Mesothelial cell of epicardium (in vitro differentiated cells): ENCODE measurements at regions not wholly inside any gene's neighbourhood (a gene's known extent, or its start where the extent isn't known, plus 50 kb on each side); places are given as distances from the start of the nearest gene placed in this dataset.

ENCODE experiments used
- DNase-seq, 2 experiments: peaks; one replicate each; pipeline ENCODE4 v3.0.0; 2021; ENCODE audit warnings: low spot score in 2 of 2; ENCODE audit not compliant: unreplicated experiment in 2 of 2
- H3K27ac Mint-ChIP-seq: 2 replicates; pipeline ENCODE4 v1.8.0; 2021; ENCODE audit warnings: mixed read lengths
- H3K27me3 Mint-ChIP-seq: 2 replicates; pipeline ENCODE4 v1.8.0; 2021; ENCODE audit warnings: low read depth, mixed read lengths
- H3K36me3 Mint-ChIP-seq: 2 replicates; pipeline ENCODE4 v1.8.0; 2021; ENCODE audit warnings: mixed read lengths
- H3K4me1 Mint-ChIP-seq: 2 replicates; pipeline ENCODE4 v1.8.0; 2021; ENCODE audit warnings: mixed read lengths
- H3K4me3 Mint-ChIP-seq: 2 replicates; pipeline ENCODE4 v1.8.0; 2021; ENCODE audit warnings: mild to moderate bottlenecking, moderate library complexity, mixed read lengths
- H3K9me3 Mint-ChIP-seq: 2 replicates; pipeline ENCODE4 v1.8.0; 2021; ENCODE audit warnings: mixed read lengths
- TF ChIP-seq, protein P1 (sequence below): fragments of 200-600 bp; sonication (generic); IDR thresholded peaks from one replicate; pipeline ENCODE4 v1.5.0; 2021; ENCODE audit warnings: antibody characterized with exemption; ENCODE audit not compliant: unreplicated experiment

DNA sequence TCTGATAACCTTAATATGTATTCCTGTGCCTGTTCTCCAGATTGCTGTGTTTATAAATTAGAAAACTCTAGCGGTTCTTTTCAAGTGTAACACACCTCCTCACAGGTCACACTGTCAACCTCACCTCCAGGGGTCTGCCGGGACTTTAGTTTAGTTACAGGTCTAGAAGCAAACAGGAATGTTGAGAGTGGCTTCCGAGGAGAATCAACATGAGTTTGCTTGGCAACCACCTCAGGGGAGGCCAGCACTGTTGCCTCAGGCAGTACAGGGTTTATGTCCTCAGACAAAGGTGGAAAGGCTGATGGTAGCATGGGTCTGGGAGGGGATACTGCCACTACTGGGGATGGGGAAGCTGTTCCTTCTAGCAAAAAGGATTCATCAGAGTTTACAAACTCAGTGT lies 438.0 kb downstream of the DTHD1 start:
- DNase-seq: no peak
- Mint-ChIP-seq H3K4me3 (no peak overlapping the region), H3K4me1 (no peaks in the 10 kb centered on the region), H3K27me3 (no peaks in the 10 kb centered on the region), H3K36me3 (no peaks in the 10 kb centered on the region), H3K9me3 (peaks cover 4% of the 10 kb centered on the region), H3K27ac (no peak overlapping the region)
- TF ChIP-seq, protein P1, sequence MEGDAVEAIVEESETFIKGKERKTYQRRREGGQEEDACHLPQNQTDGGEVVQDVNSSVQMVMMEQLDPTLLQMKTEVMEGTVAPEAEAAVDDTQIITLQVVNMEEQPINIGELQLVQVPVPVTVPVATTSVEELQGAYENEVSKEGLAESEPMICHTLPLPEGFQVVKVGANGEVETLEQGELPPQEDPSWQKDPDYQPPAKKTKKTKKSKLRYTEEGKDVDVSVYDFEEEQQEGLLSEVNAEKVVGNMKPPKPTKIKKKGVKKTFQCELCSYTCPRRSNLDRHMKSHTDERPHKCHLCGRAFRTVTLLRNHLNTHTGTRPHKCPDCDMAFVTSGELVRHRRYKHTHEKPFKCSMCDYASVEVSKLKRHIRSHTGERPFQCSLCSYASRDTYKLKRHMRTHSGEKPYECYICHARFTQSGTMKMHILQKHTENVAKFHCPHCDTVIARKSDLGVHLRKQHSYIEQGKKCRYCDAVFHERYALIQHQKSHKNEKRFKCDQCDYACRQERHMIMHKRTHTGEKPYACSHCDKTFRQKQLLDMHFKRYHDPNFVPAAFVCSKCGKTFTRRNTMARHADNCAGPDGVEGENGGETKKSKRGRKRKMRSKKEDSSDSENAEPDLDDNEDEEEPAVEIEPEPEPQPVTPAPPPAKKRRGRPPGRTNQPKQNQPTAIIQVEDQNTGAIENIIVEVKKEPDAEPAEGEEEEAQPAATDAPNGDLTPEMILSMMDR: no peak

DNA sequence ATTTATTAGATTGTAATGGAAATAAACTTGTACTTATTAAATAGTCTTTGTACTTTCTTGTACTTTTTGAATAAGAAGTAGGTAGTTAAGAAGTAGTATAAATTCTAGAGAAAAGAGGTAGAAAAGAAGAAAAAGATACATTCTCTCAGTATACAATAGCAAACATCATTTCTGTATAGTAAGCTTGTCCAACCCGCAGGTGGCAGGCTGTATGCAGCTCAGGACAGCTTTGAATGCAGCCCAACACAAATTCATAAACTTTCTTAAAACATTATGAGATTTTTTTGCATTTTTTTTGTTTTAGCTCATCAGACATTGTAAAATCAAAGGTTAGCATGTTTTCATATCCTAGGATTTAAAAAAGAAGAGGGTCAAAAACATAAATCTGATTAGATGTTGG lies 441.6 kb downstream of the DTHD1 start:
- DNase-seq: no peak
- Mint-ChIP-seq H3K4me3 (no peak overlapping the region), H3K36me3 (no peaks in the 10 kb centered on the region), H3K9me3 (no peaks in the 10 kb centered on the region), H3K27ac (no peak overlapping the region), H3K27me3 (no peaks in the 10 kb centered on the region), H3K4me1 (no peaks in the 10 kb centered on the region)
- TF ChIP-seq, protein P1: no peak

DNA sequence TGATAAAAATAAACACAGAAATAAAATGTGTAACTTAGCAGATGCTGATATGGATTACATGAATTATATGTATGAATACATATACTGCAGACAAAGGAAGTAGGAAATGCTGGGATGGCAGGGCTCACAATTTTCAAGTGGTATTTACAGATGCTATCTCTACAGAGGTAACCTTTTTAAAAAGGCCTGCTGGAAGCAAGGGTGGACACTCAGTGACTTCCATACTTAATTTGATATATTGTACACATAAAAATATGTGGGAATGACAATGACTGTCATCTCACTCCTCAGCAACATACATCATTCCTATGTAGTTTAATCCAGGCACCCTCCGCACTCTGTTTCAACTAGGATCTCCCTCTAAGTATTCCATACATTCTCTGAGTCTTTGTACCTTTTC lies 452.9 kb downstream of the DTHD1 start:
- peaks cover 14% of the 10 kb centered on the region for H3K4me1 Mint-ChIP-seq
- DNase-seq: no peak
- no peak overlapping the region for H3K27ac Mint-ChIP-seq
- peaks cover 12% of the 10 kb centered on the region for H3K9me3 Mint-ChIP-seq
- TF ChIP-seq, protein P1: no peak
- no peaks in the 10 kb centered on the region for H3K27me3 Mint-ChIP-seq
- H3K4me3 Mint-ChIP-seq: no peak overlapping the region
- no peaks in the 10 kb centered on the region for H3K36me3 Mint-ChIP-seq

DNA sequence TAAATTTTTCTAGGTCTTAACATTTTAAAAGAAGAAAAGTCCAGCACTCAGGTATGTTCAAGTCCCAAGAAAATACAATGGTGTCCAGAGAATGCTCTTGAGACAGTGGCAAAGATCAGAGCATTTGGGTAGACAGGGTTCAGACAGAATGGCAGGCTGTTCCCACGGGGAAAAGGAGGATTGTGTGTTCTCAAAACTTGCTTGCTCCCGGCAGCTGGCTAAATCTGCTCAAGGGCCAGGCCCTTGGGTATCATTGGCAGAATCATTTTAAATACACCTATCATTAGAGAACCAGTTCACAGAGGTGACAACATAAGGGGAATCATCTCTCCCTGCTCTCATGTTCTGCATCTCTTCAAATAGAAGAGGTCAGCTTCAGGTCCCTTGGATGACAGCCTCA lies 456.3 kb downstream of the DTHD1 start:
- H3K27me3 Mint-ChIP-seq: no peaks in the 10 kb centered on the region
- peaks cover 19% of the 10 kb centered on the region for H3K4me1 Mint-ChIP-seq
- DNase-seq: no peak
- H3K36me3 Mint-ChIP-seq: no peaks in the 10 kb centered on the region
- no peaks in the 10 kb centered on the region for H3K9me3 Mint-ChIP-seq
- TF ChIP-seq, protein P1: no peak
- H3K4me3 Mint-ChIP-seq: no peak overlapping the region
- H3K27ac Mint-ChIP-seq: no peak overlapping the region

DNA sequence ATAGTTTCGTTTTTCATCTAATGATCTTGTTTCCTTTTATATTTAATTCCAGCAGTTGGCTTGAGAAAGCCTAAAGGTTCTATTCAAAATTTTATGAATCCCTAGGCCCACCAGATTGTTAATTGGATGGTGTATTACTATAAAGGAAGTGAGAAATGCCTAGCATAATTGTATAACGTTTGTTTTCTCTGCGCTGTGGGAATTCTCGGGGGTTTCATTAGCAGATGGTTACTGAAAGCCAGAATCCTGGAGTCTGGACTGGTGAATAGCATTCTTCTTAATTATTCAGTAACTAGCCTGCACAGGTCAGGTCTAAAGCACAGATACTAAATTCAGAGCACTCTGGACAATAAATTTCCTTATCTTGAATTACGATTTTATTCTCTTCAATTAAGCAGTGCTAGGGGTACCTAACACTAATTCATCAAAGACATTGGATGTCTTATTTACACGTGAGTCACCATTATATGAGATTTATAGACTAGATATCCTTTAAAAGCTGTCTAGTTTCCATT lies 459.4 kb downstream of the DTHD1 start:
- H3K27me3 Mint-ChIP-seq: peaks cover 2% of the 10 kb centered on the region
- H3K36me3 Mint-ChIP-seq: no peaks in the 10 kb centered on the region
- TF ChIP-seq, protein P1: no peak
- DNase-seq: no peak
- no peak overlapping the region for H3K27ac Mint-ChIP-seq
- no peak overlapping the region for H3K4me3 Mint-ChIP-seq
- peaks cover 4% of the 10 kb centered on the region for H3K9me3 Mint-ChIP-seq
- peaks cover 9% of the 10 kb centered on the region for H3K4me1 Mint-ChIP-seq
